Brain microvascular endothelial cell (primary cell): ENCODE measurements at regions not wholly inside any gene's neighbourhood (a gene's known extent, or its start where the extent isn't known, plus 50 kb on each side); places are given as distances from the start of the nearest gene placed in this dataset.

Experiments used
- DNase-seq: peaks from one replicate; pipeline ENCODE4 v3.0.0-alpha.2; 2020
- H3K27ac ChIP-seq: fragments of 250-450 bp; sonication (Bioruptor Pico); 2 replicates; pipeline ENCODE4 v1.5.1; 2020; ENCODE audit warnings: mild to moderate bottlenecking, moderate library complexity
- H3K27me3 ChIP-seq: fragments of 250-450 bp; sonication (Bioruptor Pico); replicated peaks from 2 replicates; pipeline ENCODE4 v1.5.1; 2020; ENCODE audit warnings: mild to moderate bottlenecking
- H3K36me3 ChIP-seq: fragments of 250-450 bp; sonication (Bioruptor Pico); replicated peaks from 2 replicates; pipeline ENCODE4 v1.5.1; 2020; ENCODE audit warnings: mild to moderate bottlenecking
- H3K4me3 ChIP-seq: 2 replicates; pipeline ENCODE4 v1.5.1; 2011; ENCODE audit warnings: low read depth, mild to moderate bottlenecking, control low read depth, low read length, moderate library complexity
- CTCF ChIP-seq: IDR thresholded peaks from 2 replicates; pipeline ENCODE4 v1.5.1; 2011; ENCODE audit warnings: low read depth, mild to moderate bottlenecking, moderate library complexity, low read length, control low read depth, inconsistent platforms; ENCODE audit errors: missing control alignments
- in situ Hi-C: cut with HindIII; loops from 2 replicates; pipeline ENCODE4 v1.10.0; 2017; ENCODE audit warnings: low sequenced_read_pairs, low pct_ligation_motif_present

- H3K36me3 ChIP-seq = no peaks in the 10 kb centered on the region
- H3K27me3 ChIP-seq = no peaks in the 10 kb centered on the region
- H3K4me3 ChIP-seq = no peak overlapping the region
- in situ Hi-C loops = no loop called here
- TF ChIP-seq CTCF = no peak
- H3K27ac ChIP-seq = no peak overlapping the region
- no peak for DNase-seq
These were observed 425.2 kb downstream of the ADAMTS20 start for GRCh38 chr12:43126652-43127375.

GRCh38 chr12:43123461-43123860 lies 428.5 kb downstream of the ADAMTS20 start:
- H3K27me3 ChIP-seq = no peaks in the 10 kb centered on the region
- no peaks in the 10 kb centered on the region for H3K36me3 ChIP-seq
- in situ Hi-C loops = no loop called here
- H3K27ac ChIP-seq = no peak overlapping the region
- no peak for TF ChIP-seq CTCF
- no peak overlapping the region for H3K4me3 ChIP-seq
- DNase-seq = no peak

GRCh38 chr12:43120150-43120549 lies 431.9 kb downstream of the ADAMTS20 start:
- TF ChIP-seq CTCF = no peak
- DNase-seq = no peak
- H3K4me3 ChIP-seq = no peak overlapping the region
- no peaks in the 10 kb centered on the region for H3K27me3 ChIP-seq
- H3K27ac ChIP-seq = no peak overlapping the region
- in situ Hi-C loops = no loop called here
- H3K36me3 ChIP-seq = no peaks in the 10 kb centered on the region

- H3K4me3 ChIP-seq = no peak overlapping the region
- H3K27me3 ChIP-seq = no peaks in the 10 kb centered on the region
- DNase-seq = no peak
- H3K36me3 ChIP-seq = no peaks in the 10 kb centered on the region
- in situ Hi-C loops = no loop called here
- TF ChIP-seq CTCF = no peak
- H3K27ac ChIP-seq = no peak overlapping the region
These were observed 433.1 kb downstream of the ADAMTS20 start for GRCh38 chr12:43118881-43119280.

GRCh38 chr12:43118234-43118633 lies 433.8 kb downstream of the ADAMTS20 start:
- no peak for DNase-seq
- Histone ChIP-seq H3K27me3 (no peaks in the 10 kb centered on the region), H3K36me3 (no peaks in the 10 kb centered on the region), H3K27ac (no peak overlapping the region), H3K4me3 (no peak overlapping the region)
- no peak for TF ChIP-seq CTCF
- in situ Hi-C loops = no loop called here

GRCh38 chr12:43117226-43117930 lies 434.6 kb downstream of the ADAMTS20 start:
- Histone ChIP-seq H3K36me3 (no peaks in the 10 kb centered on the region), H3K4me3 (no peak overlapping the region), H3K27ac (no peak overlapping the region), H3K27me3 (no peaks in the 10 kb centered on the region)
- in situ Hi-C loops = no loop called here
- no peak for TF ChIP-seq CTCF
- no peak for DNase-seq
